ENCODE measurements at regions not wholly inside any gene's neighbourhood (a gene's known extent, or its start where the extent isn't known, plus 50 kb on each side); places are given as distances from the start of the nearest gene placed in this dataset.

DNA sequence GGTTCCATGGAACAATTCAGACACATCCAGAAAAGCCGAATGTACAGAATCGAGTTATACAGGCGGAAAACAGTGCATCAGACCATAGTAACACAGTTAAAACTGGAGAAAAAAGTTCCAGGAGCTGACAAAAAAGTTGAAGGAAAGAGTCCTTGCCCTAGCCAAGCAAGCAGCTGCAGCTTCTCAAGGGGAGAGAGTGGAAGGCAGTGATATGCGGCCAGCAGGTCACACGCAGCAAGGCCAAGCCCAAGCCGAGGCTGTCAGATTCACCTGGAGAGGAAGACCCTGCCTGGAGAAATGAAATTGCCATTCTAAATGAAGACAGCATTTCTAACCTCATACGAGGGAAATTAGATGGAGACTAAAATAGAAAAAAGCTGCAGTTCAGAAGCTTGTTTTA is 55.8 kb downstream of the RGS12 start:
- H3K27ac ChIP-seq: no peak overlapping the region
- H3K36me3 ChIP-seq (replicated peaks): no peaks in the 10 kb centered on the region
- no peak overlapping the region for H3K4me3 ChIP-seq (ENCODE audit: low read depth, low read length)
- H3K27me3 ChIP-seq (replicated peaks): no peaks in the 10 kb centered on the region
- in situ Hi-C loops (cut with HindIII; ENCODE audit: low pct_ligation_motif_present, low sequenced_read_pairs): loop anchor here (5.0 kb wide), 1 partner anchor 94 kb away; the partner anchor contains the start of gene HGFAC
- TF ChIP-seq, protein P1, sequence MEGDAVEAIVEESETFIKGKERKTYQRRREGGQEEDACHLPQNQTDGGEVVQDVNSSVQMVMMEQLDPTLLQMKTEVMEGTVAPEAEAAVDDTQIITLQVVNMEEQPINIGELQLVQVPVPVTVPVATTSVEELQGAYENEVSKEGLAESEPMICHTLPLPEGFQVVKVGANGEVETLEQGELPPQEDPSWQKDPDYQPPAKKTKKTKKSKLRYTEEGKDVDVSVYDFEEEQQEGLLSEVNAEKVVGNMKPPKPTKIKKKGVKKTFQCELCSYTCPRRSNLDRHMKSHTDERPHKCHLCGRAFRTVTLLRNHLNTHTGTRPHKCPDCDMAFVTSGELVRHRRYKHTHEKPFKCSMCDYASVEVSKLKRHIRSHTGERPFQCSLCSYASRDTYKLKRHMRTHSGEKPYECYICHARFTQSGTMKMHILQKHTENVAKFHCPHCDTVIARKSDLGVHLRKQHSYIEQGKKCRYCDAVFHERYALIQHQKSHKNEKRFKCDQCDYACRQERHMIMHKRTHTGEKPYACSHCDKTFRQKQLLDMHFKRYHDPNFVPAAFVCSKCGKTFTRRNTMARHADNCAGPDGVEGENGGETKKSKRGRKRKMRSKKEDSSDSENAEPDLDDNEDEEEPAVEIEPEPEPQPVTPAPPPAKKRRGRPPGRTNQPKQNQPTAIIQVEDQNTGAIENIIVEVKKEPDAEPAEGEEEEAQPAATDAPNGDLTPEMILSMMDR (IDR thresholded peaks at IDR 0.05; ENCODE audit: low read depth, low read length, missing control alignments): no peak
- DNase-seq: no peak

DNA sequence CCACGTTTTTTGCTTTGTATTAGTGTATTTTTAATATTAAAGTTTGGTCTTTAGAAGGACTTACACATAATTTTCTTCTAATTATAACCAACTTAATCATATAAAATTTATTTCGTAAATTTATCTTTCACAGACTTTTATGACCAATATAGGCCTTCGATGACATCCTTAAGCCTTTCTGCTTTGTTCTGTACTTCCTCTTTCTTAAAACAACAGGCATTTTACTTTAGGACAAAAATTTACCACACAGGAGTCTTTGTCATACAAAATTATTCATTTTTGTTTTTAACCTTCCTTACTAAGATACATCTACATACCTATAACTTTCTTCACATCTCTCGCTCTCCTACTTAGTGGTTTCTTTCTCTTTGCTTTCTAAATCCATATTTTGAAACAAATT is 56.3 kb downstream of the RGS12 start:
- H3K27me3 ChIP-seq (replicated peaks): no peaks in the 10 kb centered on the region
- no peaks in the 10 kb centered on the region for H3K36me3 ChIP-seq (replicated peaks)
- H3K27ac ChIP-seq: no peak overlapping the region
- TF ChIP-seq, protein P1 (IDR thresholded peaks at IDR 0.05; ENCODE audit: low read depth, low read length, missing control alignments): no peak
- in situ Hi-C loops (cut with HindIII; ENCODE audit: low pct_ligation_motif_present, low sequenced_read_pairs): loop anchor here (5.0 kb wide), 1 partner anchor 93 kb away; the partner anchor contains the start of gene HGFAC
- DNase-seq: no peak
- H3K4me3 ChIP-seq (ENCODE audit: low read depth, low read length): no peak overlapping the region

DNA sequence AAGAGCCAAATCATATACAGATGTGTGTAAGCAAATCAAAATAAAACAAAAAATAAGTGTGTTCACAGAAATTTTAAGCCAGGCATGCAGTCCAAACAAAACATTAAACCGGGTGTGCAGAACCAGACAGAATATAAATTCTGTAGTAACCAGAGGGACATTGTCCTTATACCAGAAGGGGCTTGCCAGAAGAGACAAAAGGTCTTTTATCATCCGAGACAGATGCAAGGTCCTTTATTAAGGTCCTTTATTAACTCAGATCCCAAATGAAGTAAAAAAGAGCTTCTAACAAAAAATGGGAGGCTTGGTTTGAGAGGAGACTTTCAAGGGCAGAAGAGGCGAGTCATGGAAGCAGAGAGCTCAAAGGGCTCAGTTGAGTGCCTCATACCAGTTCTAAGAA is 59.2 kb downstream of the RGS12 start:
- no peak for DNase-seq
- Histone ChIP-seq H3K27me3 (replicated peaks) (no peaks in the 10 kb centered on the region), H3K27ac (no peak overlapping the region), H3K4me3 (ENCODE audit: low read depth, low read length) (no peak overlapping the region), H3K36me3 (replicated peaks) (no peaks in the 10 kb centered on the region)
- in situ Hi-C loops (cut with HindIII; ENCODE audit: low pct_ligation_motif_present, low sequenced_read_pairs): no loop called here
- TF ChIP-seq, protein P1 (IDR thresholded peaks at IDR 0.05; ENCODE audit: low read depth, low read length, missing control alignments): no peak

DNA sequence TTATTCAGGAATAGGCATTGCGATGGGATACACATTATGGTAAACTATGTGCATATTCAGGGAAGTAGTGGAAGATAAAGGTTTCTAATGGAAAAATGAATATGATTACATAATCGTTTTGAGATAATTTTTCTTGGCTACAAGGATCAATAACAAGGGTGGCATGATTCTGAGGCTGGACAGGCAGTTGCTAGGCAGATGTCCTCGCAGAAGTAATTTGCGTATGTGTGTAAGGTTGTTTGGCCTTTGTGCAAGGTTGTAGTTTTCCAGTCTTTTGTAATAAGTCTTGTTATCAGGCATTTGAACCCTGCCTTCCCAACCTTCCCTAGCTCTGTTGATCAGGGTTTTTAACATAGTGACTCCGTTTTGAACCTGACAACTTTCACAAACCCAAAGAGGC is 59.7 kb downstream of the RGS12 start:
- H3K27ac ChIP-seq: no peak overlapping the region
- in situ Hi-C loops (cut with HindIII; ENCODE audit: low pct_ligation_motif_present, low sequenced_read_pairs): no loop called here
- H3K4me3 ChIP-seq (ENCODE audit: low read depth, low read length): no peak overlapping the region
- no peaks in the 10 kb centered on the region for H3K27me3 ChIP-seq (replicated peaks)
- TF ChIP-seq, protein P1 (IDR thresholded peaks at IDR 0.05; ENCODE audit: low read depth, low read length, missing control alignments): no peak
- no peaks in the 10 kb centered on the region for H3K36me3 ChIP-seq (replicated peaks)
- DNase-seq: no peak

DNA sequence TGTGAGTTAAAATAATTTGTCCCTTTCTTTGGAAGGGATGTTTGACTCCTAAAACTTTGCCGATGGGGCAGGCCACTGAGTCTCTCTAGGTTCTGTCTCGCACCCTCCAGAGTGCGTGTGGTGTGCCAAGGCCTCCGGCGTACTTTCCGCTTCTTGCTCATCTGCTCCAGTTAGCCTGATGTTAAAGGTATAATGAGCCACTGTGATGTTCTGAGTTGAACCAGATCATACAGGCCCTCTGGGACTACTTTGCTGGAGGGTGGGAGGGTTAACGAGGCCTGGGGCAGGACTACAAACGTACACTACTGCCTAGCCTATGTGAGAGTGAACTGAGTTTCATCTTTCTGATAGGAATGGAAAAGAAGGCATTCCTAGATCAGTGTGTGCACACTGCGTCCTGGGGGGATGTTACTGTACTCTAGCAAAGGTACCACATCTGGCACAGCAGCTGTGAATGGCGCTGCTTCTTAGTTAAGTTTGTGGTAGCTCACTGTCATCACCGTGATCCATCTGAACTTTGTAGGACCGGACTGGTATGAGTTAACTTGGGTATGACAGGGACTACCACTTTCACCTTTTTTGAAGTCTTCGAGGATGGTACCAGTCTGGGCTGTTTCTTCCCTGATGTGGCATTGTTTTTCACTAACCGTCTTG is 60.2 kb downstream of the RGS12 start:
- in situ Hi-C loops (cut with HindIII; ENCODE audit: low pct_ligation_motif_present, low sequenced_read_pairs): no loop called here
- Histone ChIP-seq H3K27ac (no peak overlapping the region), H3K36me3 (replicated peaks) (no peaks in the 10 kb centered on the region), H3K4me3 (ENCODE audit: low read depth, low read length) (no peak overlapping the region), H3K27me3 (replicated peaks) (no peaks in the 10 kb centered on the region)
- TF ChIP-seq, protein P1 (IDR thresholded peaks at IDR 0.05; ENCODE audit: low read depth, low read length, missing control alignments): no peak
- DNase-seq: no peak
